Tibial nerve (tissue), 4 donors: ENCODE measurements at regions not wholly inside any gene's neighbourhood (a gene's known extent, or its start where the extent isn't known, plus 50 kb on each side); places are given as distances from the start of the nearest gene placed in this dataset.

ENCODE experiments used
- EP300 ChIP-seq, 2 donors: sonication (generic); formaldehyde crosslinking; IDR thresholded peaks; one replicate each; pipeline ENCODE4 v1.6.1; 2017; ENCODE audit warnings: antibody characterized with exemption in 2 of 2, mild to moderate bottlenecking in 1 of 2
- POLR2A ChIP-seq, 2 donors: fragments of 450-650 bp; IDR thresholded peaks; one replicate each; pipeline ENCODE4 v1.6.1; 2017; ENCODE audit warnings: antibody characterized with exemption in 2 of 2, mild to moderate bottlenecking in 2 of 2, moderate library complexity in 2 of 2
- TF ChIP-seq, protein P1 (sequence below), 5 experiments: fragments of 200-600 bp in 3 of 5; fragments of 450-650 bp in 2 of 5; sonication (generic) in 3 of 5; IDR thresholded peaks; one replicate each; pipeline ENCODE4 v1.5.1; 2016 to 2019; ENCODE audit warnings: antibody characterized with exemption in 5 of 5, mild to moderate bottlenecking in 3 of 5, moderate library complexity in 2 of 5

DNA sequence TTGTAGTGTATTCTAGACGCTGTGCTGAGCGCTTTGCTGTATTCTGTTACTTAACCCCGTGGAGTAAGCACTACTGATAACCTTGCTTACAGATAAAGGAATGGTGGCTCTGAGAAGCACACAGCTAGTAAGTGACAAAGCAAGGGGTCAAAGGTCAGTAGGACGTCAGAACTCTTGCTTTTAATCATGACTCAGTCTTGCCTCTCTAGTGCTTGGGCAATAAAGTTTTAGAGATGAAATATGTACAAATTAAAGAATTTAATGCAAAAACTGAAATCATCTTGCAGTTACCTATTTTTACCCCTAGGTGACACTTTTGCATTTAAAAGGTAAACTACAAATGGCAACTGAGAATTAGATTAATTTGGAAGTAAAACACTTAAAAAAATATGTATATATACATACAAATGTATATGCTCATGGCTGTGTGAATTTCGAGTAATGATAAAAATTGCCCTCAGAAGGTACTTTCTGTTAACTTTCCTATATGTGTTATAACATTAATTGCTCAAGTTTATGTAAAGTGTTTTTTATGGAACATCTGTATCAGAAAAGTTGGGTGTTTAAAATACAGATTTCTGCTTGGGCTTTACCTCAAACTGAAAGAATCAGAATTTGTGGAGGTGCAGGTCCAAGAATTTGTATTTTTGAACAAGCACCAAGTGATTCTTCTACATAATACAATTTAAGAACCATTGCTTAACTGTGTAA is 175.1 kb upstream of the DAB2 start:
- TF ChIP-seq, protein P1, sequence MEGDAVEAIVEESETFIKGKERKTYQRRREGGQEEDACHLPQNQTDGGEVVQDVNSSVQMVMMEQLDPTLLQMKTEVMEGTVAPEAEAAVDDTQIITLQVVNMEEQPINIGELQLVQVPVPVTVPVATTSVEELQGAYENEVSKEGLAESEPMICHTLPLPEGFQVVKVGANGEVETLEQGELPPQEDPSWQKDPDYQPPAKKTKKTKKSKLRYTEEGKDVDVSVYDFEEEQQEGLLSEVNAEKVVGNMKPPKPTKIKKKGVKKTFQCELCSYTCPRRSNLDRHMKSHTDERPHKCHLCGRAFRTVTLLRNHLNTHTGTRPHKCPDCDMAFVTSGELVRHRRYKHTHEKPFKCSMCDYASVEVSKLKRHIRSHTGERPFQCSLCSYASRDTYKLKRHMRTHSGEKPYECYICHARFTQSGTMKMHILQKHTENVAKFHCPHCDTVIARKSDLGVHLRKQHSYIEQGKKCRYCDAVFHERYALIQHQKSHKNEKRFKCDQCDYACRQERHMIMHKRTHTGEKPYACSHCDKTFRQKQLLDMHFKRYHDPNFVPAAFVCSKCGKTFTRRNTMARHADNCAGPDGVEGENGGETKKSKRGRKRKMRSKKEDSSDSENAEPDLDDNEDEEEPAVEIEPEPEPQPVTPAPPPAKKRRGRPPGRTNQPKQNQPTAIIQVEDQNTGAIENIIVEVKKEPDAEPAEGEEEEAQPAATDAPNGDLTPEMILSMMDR (IDR thresholded peaks at IDR 0.05) = peak; percentile 30 to 54 (median 38)
- TF ChIP-seq POLR2A (IDR thresholded peaks at IDR 0.05) (no peak), EP300 (IDR thresholded peaks at IDR 0.05) (no peak)
